Caco-2 (cell line): ENCODE measurements at regions not wholly inside any gene's neighbourhood (a gene's known extent, or its start where the extent isn't known, plus 50 kb on each side); places are given as distances from the start of the nearest gene placed in this dataset.

Source experiments
- BruUV-seq: library from RNA; stranded (reverse); fragments of 400-500 nt; replicated peaks from 2 replicates; lab custom pipeline; 2021; lab: Mats Ljungman, UMichigan
- CTCF ChIA-PET: fragments of 300-600 bp; sonication (Branson Sonifier 250); formaldehyde crosslinking; loops from one replicate; lab custom pipeline; 2022; ENCODE audit warnings: antibody characterized with exemption; lab: Charles Lee
- POLR2A ChIA-PET: fragments of 300-600 bp; sonication (Branson Sonifier 250); formaldehyde crosslinking; loops from one replicate; lab custom pipeline; 2022; ENCODE audit warnings: antibody characterized with exemption; lab: Charles Lee
- DNase-seq, 2 experiments: peaks; one replicate each; pipeline versions ENCODE4 v3.0.0 to v3.0.0-alpha.2; 2020 to 2022
- H3K27me3 ChIP-seq: replicated peaks from 2 replicates; pipeline ENCODE4 v1.6.0; 2011; ENCODE audit warnings: low read length; ENCODE audit not compliant: control insufficient read depth, insufficient read depth
- H3K36me3 ChIP-seq: 2 replicates; pipeline ENCODE4 v1.5.1; 2011; ENCODE audit warnings: low read length; ENCODE audit not compliant: control insufficient read depth, insufficient read depth
- H3K4me1 ChIP-seq: fragments of 250-450 bp; sonication (Bioruptor Pico); 2 replicates; pipeline ENCODE4 v1.5.1; 2020; ENCODE audit warnings: mild to moderate bottlenecking
- H3K4me3 ChIP-seq: 2 replicates; pipeline ENCODE4 v1.5.1; 2011; ENCODE audit warnings: low read depth, mild to moderate bottlenecking, control low read depth, low read length
- H3K9me3 ChIP-seq: fragments of 250-450 bp; sonication (Bioruptor Pico); 2 replicates; pipeline ENCODE4 v1.5.1; 2020; ENCODE audit warnings: mild to moderate bottlenecking, moderate library complexity
- H3K27ac Mint-ChIP-seq: one replicate; pipeline ENCODE4 v1.8.0; 2022; ENCODE audit warnings: mixed read lengths; ENCODE audit not compliant: unreplicated experiment
- H3K27me3 Mint-ChIP-seq: one replicate; pipeline ENCODE4 v1.8.0; 2022; ENCODE audit warnings: mixed read lengths; ENCODE audit not compliant: insufficient read depth, unreplicated experiment
- H3K36me3 Mint-ChIP-seq: one replicate; pipeline ENCODE4 v1.8.0; 2022; ENCODE audit warnings: mild to moderate bottlenecking, mixed read lengths; ENCODE audit not compliant: insufficient read depth, unreplicated experiment
- H3K4me1 Mint-ChIP-seq: one replicate; pipeline ENCODE4 v1.8.0; 2022; ENCODE audit warnings: low read depth, mixed read lengths; ENCODE audit not compliant: unreplicated experiment
- H3K4me3 Mint-ChIP-seq: one replicate; pipeline ENCODE4 v1.8.0; 2022; ENCODE audit warnings: mild to moderate bottlenecking, moderate library complexity, mixed read lengths; ENCODE audit not compliant: unreplicated experiment
- H3K9me3 Mint-ChIP-seq: one replicate; pipeline ENCODE4 v1.8.0; 2022; ENCODE audit warnings: mixed read lengths; ENCODE audit not compliant: unreplicated experiment
- intact Hi-C: fragments of 100-400 bp; cut with micrococcal nuclease; formaldehyde crosslinking; loops from one replicate; pipeline ENCODE4 v1.10.0; 2022; ENCODE audit not compliant: unreplicated experiment
- TF ChIP-seq, protein P1 (sequence below), 2 experiments: fragments of 200-600 bp in 1 of 2; IDR thresholded peaks; 1 replicate in 1 of 2; 2 replicates in 1 of 2; pipeline versions ENCODE4 v1.5.1 to v1.8.0; 2011 to 2022; ENCODE audit warnings: antibody characterized with exemption in 1 of 2, control low read depth in 1 of 2, inconsistent platforms in 1 of 2, low read depth in 1 of 2, low read length in 1 of 2, mild to moderate bottlenecking in 1 of 2, moderate library complexity in 1 of 2; ENCODE audit not compliant: insufficient read depth in 1 of 2, severe bottlenecking in 1 of 2, unreplicated experiment in 1 of 2

DNA sequence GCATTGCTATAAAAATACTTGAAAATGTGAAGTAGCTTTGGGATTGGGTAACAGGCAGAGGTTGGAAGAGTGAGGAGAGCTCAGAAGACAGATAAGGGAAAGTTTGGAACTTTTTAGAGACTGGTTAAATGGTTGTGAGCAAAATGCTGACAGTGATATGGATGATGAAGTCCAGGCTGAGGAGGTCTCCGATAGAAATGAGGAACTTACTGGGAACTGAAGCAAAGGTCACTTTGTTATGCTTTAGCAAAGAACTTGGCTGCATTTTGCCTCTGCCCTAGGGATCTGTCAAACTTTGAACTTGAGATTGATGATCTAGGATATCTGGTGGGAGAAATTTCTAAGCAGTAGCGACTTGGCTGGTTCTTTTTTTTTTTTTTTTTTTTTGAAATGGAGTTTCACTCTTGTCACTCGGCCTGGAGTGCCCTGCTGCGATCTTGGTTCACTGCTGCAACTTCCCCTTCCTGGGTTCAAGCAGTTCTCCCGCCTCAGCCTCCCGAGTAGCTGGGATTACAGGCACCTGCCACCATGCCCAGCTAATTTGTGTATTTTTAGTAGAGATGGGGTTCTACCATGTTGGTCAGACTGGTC is 998.9 kb downstream of the TLE1 start:
- ChIA-PET POLR2A (no interaction called here), CTCF (no interaction called here)
- H3K9me3 ChIP-seq, result no peaks in the 10 kb centered on the region
- no peak overlapping the region for H3K4me3 Mint-ChIP-seq
- no peaks in the 10 kb centered on the region for H3K4me1 ChIP-seq
- TF ChIP-seq, protein P1, sequence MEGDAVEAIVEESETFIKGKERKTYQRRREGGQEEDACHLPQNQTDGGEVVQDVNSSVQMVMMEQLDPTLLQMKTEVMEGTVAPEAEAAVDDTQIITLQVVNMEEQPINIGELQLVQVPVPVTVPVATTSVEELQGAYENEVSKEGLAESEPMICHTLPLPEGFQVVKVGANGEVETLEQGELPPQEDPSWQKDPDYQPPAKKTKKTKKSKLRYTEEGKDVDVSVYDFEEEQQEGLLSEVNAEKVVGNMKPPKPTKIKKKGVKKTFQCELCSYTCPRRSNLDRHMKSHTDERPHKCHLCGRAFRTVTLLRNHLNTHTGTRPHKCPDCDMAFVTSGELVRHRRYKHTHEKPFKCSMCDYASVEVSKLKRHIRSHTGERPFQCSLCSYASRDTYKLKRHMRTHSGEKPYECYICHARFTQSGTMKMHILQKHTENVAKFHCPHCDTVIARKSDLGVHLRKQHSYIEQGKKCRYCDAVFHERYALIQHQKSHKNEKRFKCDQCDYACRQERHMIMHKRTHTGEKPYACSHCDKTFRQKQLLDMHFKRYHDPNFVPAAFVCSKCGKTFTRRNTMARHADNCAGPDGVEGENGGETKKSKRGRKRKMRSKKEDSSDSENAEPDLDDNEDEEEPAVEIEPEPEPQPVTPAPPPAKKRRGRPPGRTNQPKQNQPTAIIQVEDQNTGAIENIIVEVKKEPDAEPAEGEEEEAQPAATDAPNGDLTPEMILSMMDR (IDR thresholded peaks at IDR 0.05; ENCODE audit: insufficient read depth in 1 of 2, low read depth in 1 of 2, low read length in 1 of 2, severe bottlenecking in 1 of 2, unreplicated experiment in 1 of 2), result no peak
- no peaks in the 10 kb centered on the region for H3K36me3 Mint-ChIP-seq
- H3K9me3 Mint-ChIP-seq, result no peaks in the 10 kb centered on the region
- BruUV-seq, result no TSS peak
- no peaks in the 10 kb centered on the region for H3K27me3 Mint-ChIP-seq
- H3K4me1 Mint-ChIP-seq, result peaks cover 7% of the 10 kb centered on the region
- no peak for DNase-seq
- H3K36me3 ChIP-seq, result no peaks in the 10 kb centered on the region
- intact Hi-C loops, result no loop called here
- H3K27ac Mint-ChIP-seq, result no peak overlapping the region
- H3K4me3 ChIP-seq, result no peak overlapping the region
- H3K27me3 ChIP-seq, result no peaks in the 10 kb centered on the region

DNA sequence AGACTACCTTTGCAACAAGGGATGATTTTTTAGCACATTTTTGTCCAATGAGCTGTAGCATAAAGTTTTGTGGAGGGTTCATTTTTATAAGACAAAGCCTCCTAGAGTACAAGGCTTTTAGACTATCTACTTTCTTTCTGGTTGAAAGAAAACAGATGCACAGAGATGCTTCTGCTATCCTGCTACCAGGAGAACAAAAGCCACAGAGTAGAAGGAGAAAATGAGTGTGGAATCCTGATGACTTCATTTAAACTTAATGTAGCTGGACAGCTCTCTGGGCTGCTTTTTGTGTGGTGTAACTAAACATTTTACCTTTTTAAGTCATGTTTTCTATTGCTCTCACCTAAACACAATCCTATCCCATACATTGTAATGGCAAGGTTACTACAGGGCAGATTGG is 1009.4 kb downstream of the TLE1 start:
- no peak overlapping the region for H3K4me3 Mint-ChIP-seq
- H3K9me3 ChIP-seq, result no peaks in the 10 kb centered on the region
- no peak overlapping the region for H3K4me3 ChIP-seq
- no TSS peak for BruUV-seq
- ChIA-PET CTCF (no interaction called here), POLR2A (no interaction called here)
- intact Hi-C loops, result no loop called here
- no peaks in the 10 kb centered on the region for H3K9me3 Mint-ChIP-seq
- TF ChIP-seq, protein P1 (IDR thresholded peaks at IDR 0.05; ENCODE audit: insufficient read depth in 1 of 2, low read depth in 1 of 2, low read length in 1 of 2, severe bottlenecking in 1 of 2, unreplicated experiment in 1 of 2), result no peak
- H3K27me3 ChIP-seq, result no peaks in the 10 kb centered on the region
- no peaks in the 10 kb centered on the region for H3K4me1 ChIP-seq
- no peaks in the 10 kb centered on the region for H3K4me1 Mint-ChIP-seq
- H3K36me3 ChIP-seq, result no peaks in the 10 kb centered on the region
- no peaks in the 10 kb centered on the region for H3K36me3 Mint-ChIP-seq
- no peaks in the 10 kb centered on the region for H3K27me3 Mint-ChIP-seq
- no peak for DNase-seq
- no peak overlapping the region for H3K27ac Mint-ChIP-seq

DNA sequence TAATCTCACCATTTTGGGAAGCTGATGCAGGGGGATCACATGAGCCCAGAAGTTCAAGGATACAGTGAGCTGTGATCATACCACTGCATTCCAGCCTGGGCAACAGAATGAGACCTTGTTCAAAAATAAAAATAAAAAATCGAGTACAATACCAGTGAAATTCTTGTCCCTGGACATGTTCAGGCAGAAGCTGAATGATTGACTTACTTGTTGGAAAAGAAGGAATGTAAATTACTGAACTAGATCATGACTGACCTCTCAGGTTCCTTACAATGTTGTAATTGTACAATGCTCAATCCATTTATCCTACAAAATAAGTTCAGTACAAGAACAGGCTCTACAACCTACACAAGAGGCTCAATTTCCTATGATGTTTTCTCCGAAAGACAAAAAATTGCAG is 1010.4 kb downstream of the TLE1 start:
- POLR2A ChIA-PET, result no interaction called here
- intact Hi-C loops, result no loop called here
- no peaks in the 10 kb centered on the region for H3K36me3 Mint-ChIP-seq

More for the DNA sequence above, 1010.4 kb downstream of the TLE1 start:
- H3K27ac Mint-ChIP-seq, result no peak overlapping the region
- CTCF ChIA-PET, result no interaction called here
- H3K4me1 Mint-ChIP-seq, result no peaks in the 10 kb centered on the region
- Histone ChIP-seq H3K36me3 (no peaks in the 10 kb centered on the region), H3K4me1 (no peaks in the 10 kb centered on the region), H3K27me3 (no peaks in the 10 kb centered on the region), H3K9me3 (no peaks in the 10 kb centered on the region), H3K4me3 (no peak overlapping the region)
- TF ChIP-seq, protein P1 (IDR thresholded peaks at IDR 0.05; ENCODE audit: insufficient read depth in 1 of 2, low read depth in 1 of 2, low read length in 1 of 2, severe bottlenecking in 1 of 2, unreplicated experiment in 1 of 2), result no peak
- H3K9me3 Mint-ChIP-seq, result no peaks in the 10 kb centered on the region
- no peak for DNase-seq
- BruUV-seq, result no TSS peak
- no peak overlapping the region for H3K4me3 Mint-ChIP-seq
- no peaks in the 10 kb centered on the region for H3K27me3 Mint-ChIP-seq
